Lower leg skin (tissue), 4 donors: ENCODE measurements at regions not wholly inside any gene's neighbourhood (a gene's known extent, or its start where the extent isn't known, plus 50 kb on each side); places are given as distances from the start of the nearest gene placed in this dataset.

ENCODE experiments used
- DNase-seq, 2 donors: peaks; one replicate each; pipeline ENCODE4 v3.0.0-alpha.2; 2019; ENCODE audit warnings: low spot score in 2 of 2
- H3K4me3 ChIP-seq: fragments of 200-600 bp; sonication (generic); 2 replicates; pipeline ENCODE4 v1.5.1; 2017; ENCODE audit warnings: mild to moderate bottlenecking, low read depth; ENCODE audit not compliant: poor library complexity, severe bottlenecking
- POLR2A ChIP-seq, 2 donors: fragments of 450-650 bp; IDR thresholded peaks; one replicate each; pipeline ENCODE4 v1.6.1; 2016 to 2017; ENCODE audit warnings: antibody characterized with exemption in 2 of 2, mild to moderate bottlenecking in 1 of 2, moderate library complexity in 1 of 2
- WGBS, 2 donors: methylation state at CpG; one replicate each; pipeline ENCODE4 v1.1.5; 2018; 5-methylcytosine and 5-hydroxymethylcytosine counted together
- intact Hi-C: fragments of 100-400 bp; cut with DNase I; formaldehyde crosslinking; loops from one replicate; pipeline ENCODE4 v1.15.0; 2023; ENCODE audit warnings: low total_unique reads
- TF ChIP-seq, protein P1 (sequence below), 3 donors: fragments of 450-650 bp; IDR thresholded peaks; one replicate each; pipeline ENCODE4 v1.5.1; 2016; ENCODE audit warnings: antibody characterized with exemption in 3 of 3, mild to moderate bottlenecking in 3 of 3, moderate library complexity in 2 of 3

DNA sequence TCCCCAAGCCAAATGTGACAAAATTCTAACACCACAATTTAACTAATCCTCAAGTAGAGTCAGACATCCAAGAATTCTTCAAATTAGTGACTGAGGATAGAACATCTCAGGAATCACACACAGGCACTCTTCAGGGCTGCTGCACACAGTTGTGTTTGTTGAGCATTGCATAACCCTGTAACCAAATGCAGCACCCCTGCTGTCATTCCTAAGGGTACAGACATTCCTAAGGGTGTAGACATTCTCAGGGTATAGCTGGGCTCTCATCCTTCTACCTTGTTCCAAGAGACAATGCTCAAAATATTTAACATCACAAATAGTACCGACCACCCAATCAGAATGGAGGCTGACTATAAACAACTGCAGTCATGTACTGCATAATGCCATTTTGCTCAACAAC lies 107.1 kb upstream of the UBE2E2 start:
- intact Hi-C loops, result no loop called here
- DNase-seq, result no peak
- no peak for TF ChIP-seq POLR2A (IDR thresholded peaks at IDR 0.05)
- TF ChIP-seq, protein P1, sequence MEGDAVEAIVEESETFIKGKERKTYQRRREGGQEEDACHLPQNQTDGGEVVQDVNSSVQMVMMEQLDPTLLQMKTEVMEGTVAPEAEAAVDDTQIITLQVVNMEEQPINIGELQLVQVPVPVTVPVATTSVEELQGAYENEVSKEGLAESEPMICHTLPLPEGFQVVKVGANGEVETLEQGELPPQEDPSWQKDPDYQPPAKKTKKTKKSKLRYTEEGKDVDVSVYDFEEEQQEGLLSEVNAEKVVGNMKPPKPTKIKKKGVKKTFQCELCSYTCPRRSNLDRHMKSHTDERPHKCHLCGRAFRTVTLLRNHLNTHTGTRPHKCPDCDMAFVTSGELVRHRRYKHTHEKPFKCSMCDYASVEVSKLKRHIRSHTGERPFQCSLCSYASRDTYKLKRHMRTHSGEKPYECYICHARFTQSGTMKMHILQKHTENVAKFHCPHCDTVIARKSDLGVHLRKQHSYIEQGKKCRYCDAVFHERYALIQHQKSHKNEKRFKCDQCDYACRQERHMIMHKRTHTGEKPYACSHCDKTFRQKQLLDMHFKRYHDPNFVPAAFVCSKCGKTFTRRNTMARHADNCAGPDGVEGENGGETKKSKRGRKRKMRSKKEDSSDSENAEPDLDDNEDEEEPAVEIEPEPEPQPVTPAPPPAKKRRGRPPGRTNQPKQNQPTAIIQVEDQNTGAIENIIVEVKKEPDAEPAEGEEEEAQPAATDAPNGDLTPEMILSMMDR (IDR thresholded peaks at IDR 0.05), result no peak
- WGBS, 2 donors, result 88 to 96% methylated on average over 1 of the region's 1 CpG
- H3K4me3 ChIP-seq, result no peak overlapping the region

- no peak for TF ChIP-seq POLR2A (IDR thresholded peaks at IDR 0.05)
- TF ChIP-seq, protein P1 (IDR thresholded peaks at IDR 0.05), result no peak
- DNase-seq, result no peak
- 45 to 48% methylated on average over 1 of the region's 1 CpG for WGBS, 2 donors
- no peak overlapping the region for H3K4me3 ChIP-seq
- intact Hi-C loops, result no loop called here
Observed at GRCh38 chr3:23099021-23099420, 104.1 kb upstream of the UBE2E2 start.

DNA sequence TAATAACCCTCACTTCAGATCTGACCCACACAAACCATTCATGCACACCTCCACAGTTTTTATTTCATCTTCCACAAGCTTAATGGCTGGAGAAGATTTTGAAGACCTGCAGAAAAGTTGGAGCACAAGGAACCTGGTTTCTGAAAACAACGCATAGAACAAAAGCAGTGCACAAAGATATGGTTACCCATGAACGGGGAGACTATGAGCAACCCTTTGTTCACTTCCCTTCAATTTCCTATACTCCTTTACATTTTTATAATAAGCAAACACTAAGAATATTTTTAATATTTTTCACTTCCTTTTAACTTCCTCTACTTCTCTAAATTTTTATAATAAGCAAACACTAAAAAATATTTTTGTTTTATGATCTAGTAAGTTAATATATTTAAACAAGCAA lies 103.5 kb upstream of the UBE2E2 start:
- no peak for DNase-seq
- no peak for TF ChIP-seq POLR2A (IDR thresholded peaks at IDR 0.05)
- TF ChIP-seq, protein P1 (IDR thresholded peaks at IDR 0.05), result no peak
- 69 to 75% methylated on average over 2 of the region's 2 CpGs for WGBS, 2 donors
- intact Hi-C loops, result no loop called here
- H3K4me3 ChIP-seq, result no peak overlapping the region

GRCh38 chr3:23100106-23100505 lies 103.0 kb upstream of the UBE2E2 start:
- TF ChIP-seq, protein P1 (IDR thresholded peaks at IDR 0.05), result no peak
- TF ChIP-seq POLR2A (IDR thresholded peaks at IDR 0.05), result no peak
- intact Hi-C loops, result no loop called here
- WGBS, 2 donors, result 92 to 94% methylated on average over 9 of the region's 9 CpGs
- H3K4me3 ChIP-seq, result no peak overlapping the region
- DNase-seq, result no peak

GRCh38 chr3:23103764-23104163 lies 99.4 kb upstream of the UBE2E2 start:
- no peak for DNase-seq
- intact Hi-C loops, result no loop called here
- no peak overlapping the region for H3K4me3 ChIP-seq
- WGBS, 2 donors, result 43 to 87% methylated on average over 1 of the region's 1 CpG
- TF ChIP-seq POLR2A (IDR thresholded peaks at IDR 0.05), result no peak
- TF ChIP-seq, protein P1 (IDR thresholded peaks at IDR 0.05), result no peak

DNA sequence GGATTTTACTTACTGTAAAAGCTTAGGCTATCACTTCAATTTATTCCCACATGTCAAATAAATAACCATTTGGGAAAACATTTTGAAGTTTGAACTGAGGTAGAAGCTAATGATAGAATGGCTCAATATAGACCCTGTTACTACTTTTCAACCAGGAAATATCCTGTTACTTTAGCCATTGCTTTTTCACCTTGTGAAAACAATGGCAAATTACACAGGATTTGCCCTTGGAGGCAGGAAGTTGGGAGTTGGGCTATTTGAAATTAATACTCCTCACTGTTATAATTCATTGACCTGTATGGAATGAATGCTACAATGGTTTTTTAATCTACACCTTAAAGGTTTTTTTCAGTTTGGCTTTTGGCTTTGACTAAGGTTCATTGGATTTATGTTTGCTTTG lies 98.1 kb upstream of the UBE2E2 start:
- no peak overlapping the region for H3K4me3 ChIP-seq
- intact Hi-C loops, result no loop called here
- DNase-seq, result no peak
- TF ChIP-seq POLR2A (IDR thresholded peaks at IDR 0.05), result no peak
- TF ChIP-seq, protein P1 (IDR thresholded peaks at IDR 0.05), result no peak
